D341Med (cell line): ENCODE measurements at regions not wholly inside any gene's neighbourhood (a gene's known extent, or its start where the extent isn't known, plus 50 kb on each side); places are given as distances from the start of the nearest gene placed in this dataset.

Source experiments
- DNase-seq: peaks from one replicate; pipeline ENCODE4 v3.0.0; 2012; ENCODE audit warnings: low spot score

DNA sequence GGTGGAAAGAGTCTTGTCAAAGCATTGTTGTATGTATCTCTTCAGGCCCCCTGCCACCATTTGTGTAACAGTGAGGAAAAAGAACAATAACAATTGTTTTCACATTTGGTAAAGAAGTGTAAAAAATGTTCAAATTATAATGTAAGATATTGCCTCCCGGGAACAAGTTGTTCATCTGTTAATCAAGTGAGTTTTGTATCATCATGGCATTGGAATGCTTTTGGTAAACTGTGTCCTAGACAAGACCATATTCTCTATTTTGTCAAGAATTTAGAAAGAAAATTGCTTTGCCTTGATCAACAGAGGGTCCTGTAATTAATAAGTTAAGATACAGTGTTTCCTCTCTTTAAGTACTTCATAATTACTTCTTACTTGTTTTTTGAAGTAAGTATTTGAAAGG lies 692.0 kb upstream of the NR5A2 start:
- no peak for DNase-seq

DNA sequence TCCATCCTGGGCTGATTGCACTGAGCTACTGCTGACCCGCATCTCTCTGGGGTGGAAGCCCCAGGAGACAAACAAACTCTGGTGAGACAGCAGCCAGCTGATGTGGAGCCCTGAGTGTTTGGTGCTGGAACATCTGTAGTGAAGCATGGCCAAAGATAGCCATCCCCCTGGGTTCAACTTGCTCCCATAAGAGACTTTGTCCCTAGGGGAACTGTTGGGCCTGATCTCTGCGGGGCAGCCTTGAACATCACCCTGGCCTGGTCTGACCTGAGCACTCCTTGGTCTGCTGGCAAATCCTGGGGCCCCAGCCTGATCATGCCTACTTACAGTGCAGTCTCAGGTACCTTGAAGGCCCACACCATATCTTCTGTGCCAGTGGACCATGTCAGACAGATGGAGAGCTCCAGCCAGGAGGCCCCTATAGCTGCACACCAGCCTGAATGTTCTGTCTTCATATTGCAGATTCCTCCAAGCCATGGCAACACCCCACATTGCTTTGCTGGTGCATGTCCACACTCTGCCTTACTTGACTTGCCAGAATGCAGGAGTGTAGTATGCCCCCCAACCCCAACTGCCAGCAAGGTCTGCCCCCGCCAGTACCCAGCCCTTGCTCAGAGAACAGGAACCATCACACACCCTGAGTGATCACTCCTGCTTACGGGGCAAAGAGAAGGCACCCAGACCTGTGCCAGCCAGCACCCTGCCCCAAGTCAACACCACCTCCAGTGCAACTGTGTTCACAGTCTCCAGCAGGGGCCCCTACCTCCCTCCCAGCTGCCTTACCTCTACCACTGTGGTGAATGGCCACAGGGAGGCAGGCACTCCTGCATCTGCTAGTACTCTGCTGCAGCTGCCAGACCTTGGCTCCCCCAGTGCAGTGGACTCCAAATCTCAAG lies 690.5 kb upstream of the NR5A2 start:
- DNase-seq = no peak

DNA sequence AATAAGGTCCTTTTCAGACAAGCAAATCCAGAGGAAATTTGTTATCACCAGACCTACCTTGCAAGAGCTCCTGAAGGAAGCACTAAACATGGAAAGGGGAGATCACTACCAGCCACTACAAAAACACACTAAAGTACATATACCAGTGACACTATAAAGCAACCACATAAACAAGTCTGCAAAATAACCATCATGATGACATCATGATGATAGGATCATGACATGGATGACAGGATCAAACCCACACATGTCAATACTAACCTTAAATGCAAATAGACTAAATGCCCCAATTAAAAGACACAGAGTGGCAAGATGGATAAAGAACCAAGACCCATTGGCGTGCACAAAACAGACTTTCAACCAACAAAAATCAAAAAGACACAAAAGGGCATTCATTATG lies 688.8 kb upstream of the NR5A2 start:
- no peak for DNase-seq

DNA sequence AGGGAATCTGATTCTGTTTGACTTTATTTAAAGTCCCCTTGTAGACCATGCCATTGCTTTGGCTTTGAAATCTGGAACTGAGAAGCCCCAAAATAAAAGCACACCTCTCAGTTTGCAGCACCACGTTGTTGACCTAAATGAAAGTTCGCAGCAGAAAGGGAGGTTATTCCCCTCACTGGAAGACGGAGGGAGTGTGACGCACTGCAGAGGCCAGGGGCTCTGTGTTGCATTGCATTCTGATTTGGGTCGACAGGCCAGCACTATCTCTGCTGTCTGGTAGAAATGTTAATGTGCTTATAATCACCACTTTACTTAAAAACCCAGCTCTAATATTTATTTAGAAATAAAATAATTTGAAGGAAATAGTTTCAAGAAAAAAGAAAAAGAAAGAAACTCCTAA lies 675.2 kb upstream of the NR5A2 start:
- no peak for DNase-seq

DNA sequence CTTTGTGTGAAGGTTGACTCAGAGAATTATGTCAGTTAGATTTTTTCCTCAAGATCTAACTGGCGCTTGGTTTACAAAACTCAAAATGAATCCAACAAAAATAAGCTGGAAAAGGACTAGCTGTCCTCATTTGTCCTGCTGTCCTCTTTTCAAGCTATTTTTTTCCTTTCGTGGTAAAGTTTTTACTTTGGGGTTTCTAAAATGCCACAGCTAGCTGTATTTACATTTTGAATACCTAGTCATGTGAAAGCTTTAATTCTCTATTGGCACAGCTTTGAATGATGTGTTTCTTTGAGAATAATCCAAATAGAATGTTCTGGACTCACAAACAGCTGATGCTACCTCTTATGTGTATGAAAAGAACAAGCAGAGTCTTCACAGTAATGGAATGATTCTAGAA lies 673.6 kb upstream of the NR5A2 start:
- no peak for DNase-seq

DNA sequence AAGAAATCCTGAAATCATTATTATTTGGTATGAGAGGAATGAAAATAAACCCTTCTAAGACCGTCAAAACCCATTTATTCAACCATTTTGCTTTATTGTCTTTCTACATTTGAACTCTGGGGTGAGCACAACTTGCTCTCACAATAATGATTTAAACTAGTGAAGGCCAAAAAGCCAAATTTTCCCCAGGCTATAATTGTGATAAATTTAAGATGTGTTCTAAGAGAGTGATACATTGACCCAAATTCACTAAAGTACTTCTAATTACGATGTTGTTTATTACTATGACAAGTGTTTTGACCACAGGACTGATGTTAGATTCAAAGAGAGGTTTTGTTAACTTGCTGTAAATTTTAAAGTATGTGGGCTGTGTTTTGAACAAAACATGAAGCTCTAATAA lies 670.9 kb upstream of the NR5A2 start:
- DNase-seq = no peak

DNA sequence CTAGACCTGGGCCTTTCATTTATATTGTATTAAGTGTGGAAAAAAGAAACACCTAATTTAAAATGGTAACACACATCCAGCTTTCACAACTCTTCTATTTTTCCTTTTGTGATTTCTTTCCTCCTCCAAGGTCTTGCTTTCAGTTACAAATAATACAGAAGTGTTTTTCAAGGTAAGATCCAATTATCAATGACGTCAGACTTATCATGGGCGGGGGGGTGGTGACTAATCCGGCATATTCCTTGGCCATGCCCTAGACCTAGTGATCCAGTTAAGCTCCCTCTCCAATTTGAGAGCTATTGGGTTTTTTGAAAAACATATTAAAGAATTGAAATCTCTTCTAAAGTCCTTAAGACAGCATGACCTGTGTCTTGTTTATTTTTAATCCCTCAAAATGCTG lies 669.9 kb upstream of the NR5A2 start:
- DNase-seq = no peak

DNA sequence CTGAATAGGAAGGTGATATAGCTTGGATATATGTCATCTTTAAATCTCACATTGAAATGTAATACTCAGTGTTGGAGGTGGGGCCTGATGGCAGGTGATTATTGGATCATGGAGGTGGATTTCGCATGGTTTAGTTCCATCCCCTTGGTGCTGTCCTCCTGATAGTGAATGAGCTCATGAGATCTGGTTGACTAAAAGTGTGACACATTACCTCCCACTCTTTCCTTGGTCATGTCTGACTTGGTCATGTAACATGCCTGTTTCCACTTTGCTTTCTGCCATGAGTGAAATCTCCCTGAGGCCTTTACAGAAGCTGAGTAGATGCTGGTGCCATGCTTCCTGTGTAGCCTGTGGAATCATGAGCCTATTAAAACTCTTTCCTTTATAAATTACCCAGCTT lies 664.5 kb upstream of the NR5A2 start:
- no peak for DNase-seq

DNA sequence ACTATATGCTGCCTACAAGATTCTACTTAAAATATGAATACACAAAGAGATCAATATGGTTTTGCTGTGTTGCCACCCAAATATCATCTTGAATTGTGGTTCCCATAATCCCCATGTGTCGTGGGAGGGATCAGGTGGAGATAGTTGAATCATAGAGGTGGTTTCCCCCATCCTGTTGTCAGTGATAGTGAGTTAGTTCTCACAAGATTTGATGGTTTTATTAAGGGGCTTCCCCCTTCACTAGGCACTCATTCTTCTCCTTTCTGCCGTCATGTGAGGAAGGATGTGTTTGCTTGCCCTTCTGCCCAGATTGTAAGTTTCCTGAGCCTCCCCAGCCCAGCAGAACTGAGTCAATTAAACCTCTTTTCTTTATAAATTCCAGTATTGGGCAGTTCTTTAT lies 654.4 kb upstream of the NR5A2 start:
- no peak for DNase-seq

DNA sequence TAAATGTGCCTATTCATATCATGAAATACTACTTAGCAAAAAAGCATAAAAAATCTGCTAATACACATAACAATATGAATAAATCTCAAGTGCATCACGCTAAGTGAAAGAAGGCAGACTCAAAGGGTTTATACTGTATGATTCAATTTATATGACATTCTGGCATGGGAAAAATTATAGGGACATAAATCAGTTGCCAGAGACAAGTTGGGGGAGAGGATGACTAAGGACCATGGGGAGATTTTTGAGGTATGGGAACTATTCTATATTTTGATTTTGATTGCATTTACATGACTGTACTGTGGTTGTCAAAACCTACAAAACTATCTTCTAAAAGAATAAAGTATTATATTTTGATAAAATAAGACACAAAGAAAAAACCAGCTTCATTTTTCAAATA lies 650.3 kb upstream of the NR5A2 start:
- DNase-seq = no peak

DNA sequence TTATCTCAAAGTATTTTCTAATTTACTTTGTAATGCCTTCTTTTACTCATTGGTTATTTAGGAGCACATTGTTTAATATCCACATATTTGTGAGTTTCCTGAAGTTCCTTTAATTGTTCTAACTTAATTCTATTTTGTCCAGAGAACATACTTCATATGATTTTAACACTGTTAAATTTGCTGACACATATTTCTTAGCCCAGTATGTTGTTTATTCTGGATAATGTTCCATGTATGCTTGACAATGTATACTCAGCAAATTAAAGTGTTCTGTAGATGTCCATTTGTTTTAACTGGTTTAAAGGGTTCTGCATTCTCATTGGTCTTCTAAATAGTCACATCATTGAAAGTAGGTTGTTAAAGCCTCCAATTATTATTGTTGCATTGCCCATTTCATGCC lies 643.7 kb upstream of the NR5A2 start:
- DNase-seq = no peak

DNA sequence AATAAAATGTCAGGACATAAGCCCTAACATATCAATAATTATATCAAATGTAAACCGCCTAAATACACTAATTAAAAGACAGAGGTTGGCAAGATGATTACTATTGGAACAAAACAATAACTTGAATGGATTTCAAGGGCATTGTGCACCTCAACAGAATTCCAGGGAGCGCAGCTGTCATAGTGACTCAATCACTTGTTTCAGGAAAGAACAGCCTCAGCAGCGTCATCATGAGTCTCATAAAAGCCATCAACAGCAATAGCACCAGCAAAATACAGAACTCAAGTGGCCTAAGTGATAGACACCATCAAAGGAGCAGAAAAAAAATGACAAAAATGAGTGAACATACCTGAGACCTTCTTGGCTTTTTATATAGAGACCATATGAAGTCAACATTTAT lies 632.7 kb upstream of the NR5A2 start:
- DNase-seq = no peak

DNA sequence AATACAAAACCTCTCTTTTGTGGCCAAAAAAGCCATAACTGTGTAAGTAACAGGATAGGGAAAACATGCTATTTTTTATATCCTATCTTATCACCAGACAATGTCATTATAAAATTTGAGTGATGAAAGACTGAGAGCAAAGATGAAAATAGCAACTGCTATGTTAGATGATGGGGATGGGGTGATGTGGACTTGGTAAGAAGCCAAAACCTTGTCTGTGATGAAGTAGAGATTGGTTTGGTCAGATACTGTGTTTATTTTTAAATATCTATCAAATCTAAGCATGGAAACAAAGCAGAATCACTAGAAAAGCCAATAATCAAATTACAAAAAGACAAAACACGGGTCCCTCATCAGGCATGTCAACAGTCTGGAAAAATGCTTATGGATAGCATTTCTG lies 631.1 kb upstream of the NR5A2 start:
- DNase-seq = no peak

DNA sequence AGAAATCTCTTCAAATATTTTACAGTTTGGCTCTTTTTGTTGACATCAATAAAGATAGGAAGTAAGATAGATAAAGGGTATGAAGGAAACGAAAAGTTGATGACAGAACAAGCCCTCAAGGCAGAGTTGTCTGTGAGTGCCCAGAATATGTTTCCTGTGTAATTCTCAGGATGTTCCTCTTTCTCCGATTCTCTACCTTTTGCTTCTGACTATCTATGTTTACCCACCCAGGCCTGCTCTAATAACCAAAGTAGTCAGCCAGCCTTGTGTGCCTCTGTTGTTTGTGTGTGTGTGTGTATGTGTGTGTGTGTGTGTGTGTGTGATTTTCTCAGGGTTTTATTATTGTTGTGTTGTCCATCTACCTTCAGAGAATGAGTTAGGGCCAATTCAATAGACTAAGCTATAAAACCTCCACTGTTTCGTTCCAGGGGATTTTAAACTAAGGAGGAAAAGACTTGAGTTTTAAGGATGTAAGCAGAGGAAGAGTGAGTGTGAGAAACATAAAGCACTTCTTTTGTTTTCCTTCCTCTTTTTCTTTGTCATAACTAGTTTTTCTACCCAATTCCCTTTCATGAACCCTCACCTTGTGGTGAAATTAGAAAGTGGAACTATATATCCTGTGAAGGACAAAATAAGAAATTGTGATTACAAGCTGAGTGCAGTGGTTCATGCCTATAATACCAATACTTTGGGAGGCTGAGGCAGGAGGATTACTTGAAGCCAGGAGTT lies 627.4 kb upstream of the NR5A2 start:
- no peak for DNase-seq

DNA sequence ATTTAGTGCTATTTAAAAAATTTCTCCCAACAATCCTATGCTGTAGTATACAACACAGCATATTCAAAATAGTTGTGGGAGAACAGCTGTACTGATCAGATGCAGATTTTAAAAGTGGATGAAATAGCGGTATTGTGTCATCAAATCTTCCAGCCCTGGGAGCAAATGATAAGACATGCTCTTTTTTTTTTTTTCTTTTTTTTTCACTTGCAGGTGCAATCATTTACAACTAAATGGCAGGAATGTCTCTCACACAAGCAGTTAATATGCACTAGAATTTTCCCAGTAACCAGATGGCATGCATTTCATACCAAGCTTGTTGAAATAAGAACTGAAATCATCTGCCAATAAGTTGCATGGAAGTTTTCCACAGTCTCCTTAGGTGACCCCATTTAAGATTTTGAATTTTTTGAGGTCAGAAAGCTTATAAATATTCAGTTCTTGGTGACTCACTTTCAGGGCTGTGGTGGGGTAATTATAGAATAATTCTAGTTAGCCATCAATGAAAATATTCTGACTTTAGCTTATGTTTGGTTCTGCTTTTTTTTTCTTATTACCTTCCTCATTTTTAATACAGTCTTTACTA lies 623.9 kb upstream of the NR5A2 start:
- DNase-seq = no peak

DNA sequence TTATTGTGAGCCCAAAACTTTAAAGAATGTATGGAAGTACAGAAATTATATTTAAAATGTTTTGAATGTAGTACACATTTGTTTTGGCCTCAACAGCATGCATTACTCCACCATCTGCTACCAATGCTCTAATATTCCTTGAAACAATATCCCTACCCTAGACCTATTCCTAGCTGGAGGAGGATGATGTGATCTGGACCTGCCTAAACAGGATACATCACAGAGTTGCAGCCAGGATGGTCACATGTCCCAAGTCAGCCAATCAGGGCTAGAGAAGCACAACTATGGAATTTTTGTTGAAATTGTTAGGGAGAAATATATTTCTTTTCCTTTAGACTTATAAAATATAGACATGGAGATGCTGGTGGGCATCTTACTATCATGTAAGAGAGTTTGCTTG lies 623.3 kb upstream of the NR5A2 start:
- no peak for DNase-seq

DNA sequence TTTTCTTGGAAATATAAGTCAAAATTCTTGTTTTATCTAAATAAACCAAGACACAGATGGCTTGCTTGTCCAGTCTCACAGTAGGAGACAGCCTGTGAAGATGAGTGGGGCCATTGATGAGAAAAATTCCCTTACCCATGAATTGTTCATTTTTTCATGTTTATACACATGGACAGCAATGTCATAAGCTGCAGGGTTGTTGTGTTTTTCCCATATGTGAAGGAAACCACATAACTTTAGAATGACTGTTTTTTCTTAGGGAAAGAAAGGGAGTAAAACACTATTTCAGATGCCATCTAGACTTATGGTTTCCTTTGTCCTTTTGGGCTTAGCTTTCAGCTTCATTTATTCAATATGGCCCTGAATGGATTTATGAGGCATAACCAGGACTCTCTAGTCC lies 622.5 kb upstream of the NR5A2 start:
- DNase-seq = no peak

DNA sequence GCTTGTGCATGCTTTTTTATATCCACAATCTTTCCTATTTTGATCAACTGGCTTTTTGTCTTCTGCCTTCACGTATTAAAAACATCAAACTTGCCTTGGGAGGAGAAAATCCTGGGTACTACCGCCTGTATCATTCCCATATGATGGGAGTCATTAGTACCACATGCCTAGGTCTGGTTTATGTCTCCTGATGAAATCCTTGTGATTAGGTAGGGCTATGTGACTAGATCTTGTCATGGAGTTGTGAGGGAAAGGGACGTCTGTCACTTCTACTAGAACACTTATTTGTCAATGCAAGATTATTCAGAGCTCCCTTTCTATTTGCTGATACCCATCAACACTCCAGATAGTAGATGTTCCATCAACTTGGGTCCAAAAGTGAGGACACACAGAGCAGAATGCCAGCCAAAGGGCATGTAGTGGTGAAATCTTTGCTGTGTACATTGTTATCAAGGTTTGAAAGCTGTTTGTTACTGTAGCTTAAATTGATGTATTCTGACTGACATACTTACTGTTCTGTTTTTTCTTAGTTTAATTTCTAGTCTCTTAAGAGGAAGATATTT lies 621.8 kb upstream of the NR5A2 start:
- no peak for DNase-seq

DNA sequence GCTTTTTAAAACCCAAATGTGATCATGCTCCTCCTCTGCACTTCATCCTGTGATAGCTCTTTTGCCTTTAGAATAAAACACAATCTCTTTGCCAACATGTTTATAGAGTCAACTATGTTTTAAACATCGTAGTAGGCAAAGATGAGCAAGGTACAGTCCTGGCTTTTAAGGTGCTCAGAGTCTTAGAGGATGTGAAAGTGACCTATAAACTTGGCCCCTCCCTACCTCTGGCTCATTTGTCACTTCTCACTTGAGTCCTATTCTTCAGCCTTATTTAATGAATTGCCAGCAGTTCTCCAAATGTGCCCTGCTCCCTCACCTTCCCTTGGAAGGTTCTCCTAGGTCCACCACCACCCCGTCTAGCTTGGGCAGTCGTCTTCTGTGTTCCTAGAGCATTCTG lies 617.0 kb upstream of the NR5A2 start:
- DNase-seq = no peak

DNA sequence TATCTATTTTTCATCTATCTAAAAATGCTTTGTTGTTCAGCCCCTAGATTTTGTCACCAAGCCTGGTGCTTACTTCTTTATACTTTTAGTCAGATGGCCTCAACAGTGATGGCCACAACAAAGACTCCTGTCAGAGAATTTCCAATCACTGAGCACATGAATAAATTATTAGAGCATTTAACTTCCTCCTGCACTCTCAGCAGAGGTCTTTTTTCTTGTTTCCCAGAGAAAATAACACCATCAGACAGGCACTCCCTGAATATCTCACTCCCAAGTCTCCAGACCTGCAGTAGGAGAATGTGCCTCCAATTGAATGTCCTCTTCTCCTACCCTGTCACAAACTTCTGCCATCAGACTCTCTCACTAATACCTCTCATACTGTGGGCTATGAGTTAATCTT lies 616.0 kb upstream of the NR5A2 start:
- DNase-seq = no peak

DNA sequence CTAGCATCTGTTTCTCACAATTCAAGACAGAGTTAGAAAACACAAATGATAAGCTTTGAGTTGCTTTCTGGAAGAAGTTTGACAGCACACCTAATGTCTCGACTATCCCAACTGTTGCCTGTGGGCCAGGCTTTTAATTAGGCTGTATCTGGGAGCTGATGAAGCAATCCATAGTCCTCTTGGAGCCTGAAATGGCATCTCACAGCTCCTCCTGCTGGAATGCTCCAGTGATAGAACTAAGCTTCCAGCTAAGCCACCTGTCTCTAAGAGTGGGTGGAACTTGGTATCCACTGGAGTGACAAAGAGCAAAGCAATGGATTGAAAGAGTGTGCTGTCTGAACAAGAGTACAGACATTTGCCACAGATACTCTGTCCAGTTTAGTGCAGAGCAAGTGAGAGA lies 605.3 kb upstream of the NR5A2 start:
- DNase-seq = peak; percentile 40

DNA sequence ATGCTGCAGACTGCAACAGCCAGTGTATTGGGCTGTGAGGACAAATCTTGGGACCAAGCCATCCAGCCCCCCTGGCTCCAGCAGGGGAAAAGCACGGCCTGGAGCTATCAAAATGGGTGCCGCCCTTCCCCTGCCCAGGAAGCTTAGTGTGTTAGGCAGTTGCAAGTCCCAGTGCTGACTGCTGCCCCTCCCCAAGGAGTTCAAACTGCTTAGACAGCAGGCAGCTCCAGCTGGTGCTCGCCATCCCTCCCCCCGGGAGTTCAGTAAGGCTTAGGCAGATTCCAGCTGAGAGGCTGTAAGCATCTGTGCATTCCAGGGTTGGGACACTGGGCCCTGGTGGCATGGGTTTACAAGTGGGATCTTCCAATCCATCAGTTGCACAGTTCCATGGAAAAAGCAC lies 579.6 kb upstream of the NR5A2 start:
- DNase-seq = peak; percentile 88

DNA sequence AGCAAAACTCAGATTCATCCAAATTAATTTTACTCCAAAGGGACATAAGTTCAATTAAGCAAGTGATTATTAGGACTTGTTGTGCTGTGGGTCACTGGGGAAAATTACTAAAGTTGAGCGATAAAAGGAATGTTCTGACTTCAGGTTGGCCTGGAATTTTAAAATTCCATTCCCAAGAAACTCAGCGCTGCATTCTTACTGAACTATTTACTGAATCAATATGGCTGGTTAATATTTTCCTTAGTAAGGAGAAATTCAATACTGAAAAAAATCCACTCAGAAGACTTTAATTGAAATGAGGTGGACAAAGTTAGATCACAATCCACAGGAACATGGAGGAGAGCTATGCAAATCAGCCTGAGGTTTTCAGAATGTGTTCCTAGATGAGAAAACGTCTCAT lies 578.9 kb upstream of the NR5A2 start:
- DNase-seq = no peak
